Bronchial epithelial cell (primary cell): ENCODE measurements at regions not wholly inside any gene's neighbourhood (a gene's known extent, or its start where the extent isn't known, plus 50 kb on each side); places are given as distances from the start of the nearest gene placed in this dataset.

ENCODE experiments used
- DNase-seq: peaks from one replicate; pipeline ENCODE4 v3.0.0-alpha.2; 2010; ENCODE audit warnings: low read depth
- FAIRE-seq: peaks from 2 replicates; lab custom pipeline; 2011; peaks lifted over from hg19 to GRCh38; lab: Jason Lieb, UNC
- H3K27me3 ChIP-seq: 2 replicates; pipeline ENCODE4 v1.5.1; 2011; ENCODE audit warnings: low read length; ENCODE audit not compliant: control insufficient read depth, insufficient read depth
- H3K36me3 ChIP-seq: 2 replicates; pipeline ENCODE4 v1.5.1; 2011; ENCODE audit warnings: low read length; ENCODE audit not compliant: control insufficient read depth, insufficient read depth
- H3K4me3 ChIP-seq: 2 replicates; pipeline ENCODE4 v1.5.1; 2011; ENCODE audit warnings: mild to moderate bottlenecking, low read depth, low read length, control low read depth
- TF ChIP-seq, protein P1 (sequence below): IDR thresholded peaks from 2 replicates; pipeline ENCODE4 v1.5.1; 2011; ENCODE audit warnings: mild to moderate bottlenecking, moderate library complexity, low read length, control low read depth, inconsistent platforms; ENCODE audit not compliant: insufficient read depth, severe bottlenecking

DNA sequence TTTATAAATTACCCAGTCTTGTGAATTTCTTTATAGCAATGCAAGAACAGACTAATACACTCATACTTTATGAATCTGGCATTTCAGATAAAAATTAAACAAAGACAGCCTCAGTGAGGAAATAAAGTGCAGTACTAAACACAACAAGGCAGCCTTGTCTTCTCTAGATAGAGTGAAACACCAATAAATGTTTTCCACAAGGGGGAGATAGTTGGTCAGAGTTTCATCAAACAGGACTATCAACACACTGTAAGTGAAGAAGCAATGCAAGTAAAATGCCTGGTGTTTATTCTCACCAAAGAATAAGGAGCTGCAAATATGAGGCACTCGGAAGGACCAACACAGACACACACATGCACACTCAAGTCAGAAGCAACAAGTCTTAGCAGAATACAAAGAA, 62.8 kb downstream of the FAM9B start:
- no peak for FAIRE-seq
- TF ChIP-seq, protein P1, sequence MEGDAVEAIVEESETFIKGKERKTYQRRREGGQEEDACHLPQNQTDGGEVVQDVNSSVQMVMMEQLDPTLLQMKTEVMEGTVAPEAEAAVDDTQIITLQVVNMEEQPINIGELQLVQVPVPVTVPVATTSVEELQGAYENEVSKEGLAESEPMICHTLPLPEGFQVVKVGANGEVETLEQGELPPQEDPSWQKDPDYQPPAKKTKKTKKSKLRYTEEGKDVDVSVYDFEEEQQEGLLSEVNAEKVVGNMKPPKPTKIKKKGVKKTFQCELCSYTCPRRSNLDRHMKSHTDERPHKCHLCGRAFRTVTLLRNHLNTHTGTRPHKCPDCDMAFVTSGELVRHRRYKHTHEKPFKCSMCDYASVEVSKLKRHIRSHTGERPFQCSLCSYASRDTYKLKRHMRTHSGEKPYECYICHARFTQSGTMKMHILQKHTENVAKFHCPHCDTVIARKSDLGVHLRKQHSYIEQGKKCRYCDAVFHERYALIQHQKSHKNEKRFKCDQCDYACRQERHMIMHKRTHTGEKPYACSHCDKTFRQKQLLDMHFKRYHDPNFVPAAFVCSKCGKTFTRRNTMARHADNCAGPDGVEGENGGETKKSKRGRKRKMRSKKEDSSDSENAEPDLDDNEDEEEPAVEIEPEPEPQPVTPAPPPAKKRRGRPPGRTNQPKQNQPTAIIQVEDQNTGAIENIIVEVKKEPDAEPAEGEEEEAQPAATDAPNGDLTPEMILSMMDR = peak; percentile 37
- Histone ChIP-seq H3K36me3 (no peaks in the 10 kb centered on the region), H3K4me3 (no peak overlapping the region), H3K27me3 (no peaks in the 10 kb centered on the region)
- peak; percentile 53 for DNase-seq

DNA sequence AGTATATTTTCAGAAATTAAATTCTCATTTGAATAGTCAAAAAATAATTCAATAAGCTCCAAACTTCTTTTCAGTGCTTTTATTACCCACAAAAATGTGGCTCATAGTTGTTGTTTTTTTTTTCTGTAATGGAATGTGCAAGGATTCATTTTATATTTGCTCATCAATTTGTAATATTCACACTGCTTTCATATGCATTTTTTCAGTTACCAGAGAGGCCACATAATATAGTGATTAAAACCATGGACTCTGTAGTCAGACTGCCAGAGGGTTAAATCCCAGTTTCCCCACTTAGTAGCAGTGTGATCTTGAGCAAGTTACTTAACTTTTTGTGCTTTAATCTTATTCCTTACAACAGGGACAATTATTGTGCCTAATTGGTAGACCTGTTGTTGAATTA, 64.5 kb downstream of the FAM9B start:
- Histone ChIP-seq H3K4me3 (no peak overlapping the region), H3K27me3 (no peaks in the 10 kb centered on the region), H3K36me3 (no peaks in the 10 kb centered on the region)
- DNase-seq (no peak), FAIRE-seq (no peak)
- TF ChIP-seq, protein P1 = no peak

DNA sequence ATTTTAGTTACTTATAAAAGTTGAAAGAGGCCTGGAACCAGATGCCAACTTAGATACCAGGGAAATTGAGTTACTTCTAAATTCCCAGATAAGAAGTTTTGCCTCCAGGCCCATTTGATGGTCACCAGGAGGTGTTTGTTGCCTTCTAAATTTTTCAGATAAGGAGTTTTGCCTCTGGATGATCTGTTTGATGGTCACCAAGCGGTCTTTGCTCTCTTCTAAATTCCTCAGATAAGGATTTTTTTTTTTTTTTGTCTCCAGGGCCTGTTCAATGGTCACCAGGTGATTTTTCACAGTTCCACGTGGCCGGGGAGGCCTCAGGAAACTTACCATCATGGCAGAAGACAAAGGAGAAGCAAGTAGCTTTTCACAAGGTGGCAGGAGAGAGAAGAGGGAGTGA, 66.5 kb downstream of the FAM9B start:
- TF ChIP-seq, protein P1 = no peak
- no peaks in the 10 kb centered on the region for H3K27me3 ChIP-seq
- no peak for FAIRE-seq
- no peaks in the 10 kb centered on the region for H3K36me3 ChIP-seq
- no peak for DNase-seq
- no peak overlapping the region for H3K4me3 ChIP-seq

DNA sequence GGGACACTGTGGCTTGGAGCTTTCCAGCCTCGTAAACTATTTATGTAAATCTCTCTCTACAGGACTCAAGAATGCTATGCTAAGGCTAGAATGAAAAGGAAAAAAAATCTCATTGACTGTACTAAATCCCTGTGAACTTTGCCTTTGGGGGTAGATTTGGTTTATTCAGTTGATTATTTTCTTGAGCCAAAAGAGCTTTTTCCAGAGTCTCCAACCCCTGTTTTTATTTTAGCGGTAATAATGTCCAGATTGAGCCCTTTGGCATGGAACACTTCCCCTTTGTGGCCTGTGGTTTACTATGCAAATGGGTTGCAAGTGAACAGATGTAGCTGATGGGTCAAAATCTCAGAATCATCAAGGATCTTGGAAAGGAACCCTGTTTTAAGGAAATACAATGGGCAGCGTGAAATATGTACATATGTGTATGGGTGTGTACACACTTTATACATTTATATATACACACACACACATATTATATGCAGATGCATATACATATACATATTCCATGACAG, 72.9 kb downstream of the FAM9B start:
- H3K36me3 ChIP-seq = no peaks in the 10 kb centered on the region
- H3K27me3 ChIP-seq = no peaks in the 10 kb centered on the region
- DNase-seq = no peak
- H3K4me3 ChIP-seq = no peak overlapping the region
- FAIRE-seq = no peak
- TF ChIP-seq, protein P1 = no peak

DNA sequence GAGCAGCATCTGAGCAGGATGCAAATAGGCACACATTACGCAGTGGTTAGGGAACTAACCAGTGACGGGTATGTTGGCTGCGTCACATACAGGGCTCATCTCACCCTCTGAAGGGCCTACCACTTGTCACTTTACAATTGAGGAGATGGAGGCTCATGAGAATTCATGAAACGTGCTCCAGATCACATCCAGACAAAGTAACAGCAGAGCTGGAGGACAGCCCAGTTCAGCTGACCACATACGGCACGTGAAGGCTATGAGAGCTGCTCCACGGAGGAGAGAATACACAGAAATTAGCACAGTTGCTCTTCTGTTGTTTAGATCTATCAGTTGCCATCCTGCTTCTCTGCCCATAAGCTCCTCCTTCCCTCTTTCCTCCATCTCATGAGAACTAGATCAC, 78.4 kb downstream of the FAM9B start:
- no peak overlapping the region for H3K4me3 ChIP-seq
- no peaks in the 10 kb centered on the region for H3K27me3 ChIP-seq
- FAIRE-seq (peak; percentile 58), DNase-seq (no peak)
- H3K36me3 ChIP-seq = no peaks in the 10 kb centered on the region
- TF ChIP-seq, protein P1 = no peak

DNA sequence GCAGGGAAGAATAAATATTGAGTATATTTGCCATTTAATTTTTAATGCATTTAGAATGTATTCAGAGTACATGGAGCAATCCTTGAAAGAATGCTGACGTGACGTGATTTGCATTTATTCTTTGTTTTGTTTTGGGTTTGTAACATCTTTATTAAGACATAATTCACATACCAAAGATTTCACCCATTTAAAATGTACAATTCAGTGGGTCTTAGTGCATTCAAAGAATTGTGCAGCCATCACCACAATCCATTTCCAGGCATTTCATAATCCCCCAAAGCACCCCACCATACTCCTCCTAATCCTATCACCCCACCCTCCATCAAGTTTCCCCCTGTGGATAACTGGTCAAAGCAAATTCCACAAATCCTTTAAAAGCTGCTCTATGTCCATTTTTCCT, 87.4 kb downstream of the FAM9B start:
- no peaks in the 10 kb centered on the region for H3K27me3 ChIP-seq
- no peaks in the 10 kb centered on the region for H3K36me3 ChIP-seq
- DNase-seq = no peak
- no peak for FAIRE-seq
- no peak overlapping the region for H3K4me3 ChIP-seq
- TF ChIP-seq, protein P1 = no peak
